ENCODE measurements at regions not wholly inside any gene's neighbourhood (a gene's known extent, or its start where the extent isn't known, plus 50 kb on each side); places are given as distances from the start of the nearest gene placed in this dataset.

- H2BK20ac ChIP-seq (ENCODE audit: low read depth, low read length, poor library complexity, severe bottlenecking) = no peak overlapping the region
- H3K14ac ChIP-seq (ENCODE audit: insufficient read depth, low read length) = no peak overlapping the region
- Mint-ChIP-seq H3K4me3 (no peak overlapping the region), H3K9me3 (peaks cover 4 to 10% of the 10 kb centered on the region in 2 experiments; a peak in 4 of 5 replicates), H3K36me3 (ENCODE audit: insufficient read depth in 1 of 3, low read depth in 3 of 3) (peaks cover 0 to 4% (median 0%) of the 10 kb centered on the region in 3 experiments; a peak in 2 of 7 replicates), H3K4me1 (peaks cover 20 to 22% of the 10 kb centered on the region in 2 experiments), H3K27me3 (ENCODE audit: low read depth) (peaks cover 2% of the 10 kb centered on the region; the same call in 1 of the 2 replicates), H3K27ac (no peak overlapping the region)
- no peak overlapping the region for H3K27ac ChIP-seq (ENCODE audit: insufficient read length, low read depth, low read length)
- no peaks in the 10 kb centered on the region for H3K27me3 ChIP-seq (ENCODE audit: insufficient read depth, low read length)
- H2BK5ac ChIP-seq (ENCODE audit: insufficient read length, low read length) = no peak overlapping the region
- H4K20me1 ChIP-seq (ENCODE audit: control insufficient read depth, insufficient read depth, insufficient read length) = no peaks in the 10 kb centered on the region
- no peak overlapping the region for H3K23ac ChIP-seq (ENCODE audit: insufficient read length, low read depth, low read length)
- no peak overlapping the region for H3K4ac ChIP-seq (ENCODE audit: low read depth, low read length)
- no peak overlapping the region for H4K91ac ChIP-seq (ENCODE audit: insufficient read length, low read depth, low read length)
- H3K79me1 ChIP-seq (ENCODE audit: insufficient read depth, low read depth, low read length, poor library complexity, severe bottlenecking) = no peaks in the 10 kb centered on the region
- TF ChIP-seq, protein P1, sequence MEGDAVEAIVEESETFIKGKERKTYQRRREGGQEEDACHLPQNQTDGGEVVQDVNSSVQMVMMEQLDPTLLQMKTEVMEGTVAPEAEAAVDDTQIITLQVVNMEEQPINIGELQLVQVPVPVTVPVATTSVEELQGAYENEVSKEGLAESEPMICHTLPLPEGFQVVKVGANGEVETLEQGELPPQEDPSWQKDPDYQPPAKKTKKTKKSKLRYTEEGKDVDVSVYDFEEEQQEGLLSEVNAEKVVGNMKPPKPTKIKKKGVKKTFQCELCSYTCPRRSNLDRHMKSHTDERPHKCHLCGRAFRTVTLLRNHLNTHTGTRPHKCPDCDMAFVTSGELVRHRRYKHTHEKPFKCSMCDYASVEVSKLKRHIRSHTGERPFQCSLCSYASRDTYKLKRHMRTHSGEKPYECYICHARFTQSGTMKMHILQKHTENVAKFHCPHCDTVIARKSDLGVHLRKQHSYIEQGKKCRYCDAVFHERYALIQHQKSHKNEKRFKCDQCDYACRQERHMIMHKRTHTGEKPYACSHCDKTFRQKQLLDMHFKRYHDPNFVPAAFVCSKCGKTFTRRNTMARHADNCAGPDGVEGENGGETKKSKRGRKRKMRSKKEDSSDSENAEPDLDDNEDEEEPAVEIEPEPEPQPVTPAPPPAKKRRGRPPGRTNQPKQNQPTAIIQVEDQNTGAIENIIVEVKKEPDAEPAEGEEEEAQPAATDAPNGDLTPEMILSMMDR (conservative IDR thresholded peaks at IDR 0.05) = no peak
- no peaks in the 10 kb centered on the region for H3K79me2 ChIP-seq (ENCODE audit: insufficient read depth, low read length)
- no peak overlapping the region for H2BK12ac ChIP-seq (ENCODE audit: insufficient read length, low read depth, low read length)
- H3K23me2 ChIP-seq (ENCODE audit: insufficient read length, low read depth, low read length, poor library complexity, severe bottlenecking) = no peaks in the 10 kb centered on the region
- H3K18ac ChIP-seq (ENCODE audit: insufficient read length, low read depth, low read length) = no peak overlapping the region
- no peak overlapping the region for H4K8ac ChIP-seq (replicated peaks; ENCODE audit: insufficient read length, low read depth, low read length)
- no peak overlapping the region for H2AK5ac ChIP-seq (ENCODE audit: insufficient read length, low read length)
- no peak overlapping the region for H3K9ac ChIP-seq (ENCODE audit: extremely low read depth, insufficient read length, low read length)
- H2BK120ac ChIP-seq (ENCODE audit: low read depth, low read length, poor library complexity, severe bottlenecking) = no peak overlapping the region
- H4K5ac ChIP-seq (ENCODE audit: insufficient read length, low read depth, low read length) = no peak overlapping the region
- H3K9me3 ChIP-seq (ENCODE audit: control insufficient read depth, low read depth, low read length) = no peaks in the 10 kb centered on the region
- DNase-seq = no peak
- no peaks in the 10 kb centered on the region for H3K4me1 ChIP-seq (ENCODE audit: insufficient read depth, low read length)
- H3K4me2 ChIP-seq (ENCODE audit: insufficient read depth, insufficient read length, low read length) = no peak overlapping the region
- no peak overlapping the region for H3T11ph ChIP-seq (ENCODE audit: low read length)
- H2AFZ ChIP-seq (ENCODE audit: low read length) = no peak overlapping the region
- no peak overlapping the region for H3K56ac ChIP-seq (ENCODE audit: insufficient read length, low read depth, low read length)
- H2BK15ac ChIP-seq (ENCODE audit: low read depth, low read length) = no peak overlapping the region
Measured at GRCh38 chr14:49508124-49508523, 78.1 kb downstream of the RPS29 start.

Data from H9 (cell line).